Tibial nerve (tissue), 3 donors: ENCODE measurements at regions not wholly inside any gene's neighbourhood (a gene's known extent, or its start where the extent isn't known, plus 50 kb on each side); places are given as distances from the start of the nearest gene placed in this dataset.

Experiments
- CTCF ChIP-seq, 5 experiments: fragments of 200-600 bp in 3 of 5; fragments of 450-650 bp in 2 of 5; sonication (generic) in 3 of 5; IDR thresholded peaks; one replicate each; pipeline ENCODE4 v1.5.1; 2016 to 2019; ENCODE audit warnings: antibody characterized with exemption in 5 of 5, mild to moderate bottlenecking in 3 of 5, moderate library complexity in 2 of 5
- POLR2A ChIP-seq, 2 donors: fragments of 450-650 bp; IDR thresholded peaks; one replicate each; pipeline ENCODE4 v1.6.1; 2017; ENCODE audit warnings: antibody characterized with exemption in 2 of 2, mild to moderate bottlenecking in 2 of 2, moderate library complexity in 2 of 2

DNA sequence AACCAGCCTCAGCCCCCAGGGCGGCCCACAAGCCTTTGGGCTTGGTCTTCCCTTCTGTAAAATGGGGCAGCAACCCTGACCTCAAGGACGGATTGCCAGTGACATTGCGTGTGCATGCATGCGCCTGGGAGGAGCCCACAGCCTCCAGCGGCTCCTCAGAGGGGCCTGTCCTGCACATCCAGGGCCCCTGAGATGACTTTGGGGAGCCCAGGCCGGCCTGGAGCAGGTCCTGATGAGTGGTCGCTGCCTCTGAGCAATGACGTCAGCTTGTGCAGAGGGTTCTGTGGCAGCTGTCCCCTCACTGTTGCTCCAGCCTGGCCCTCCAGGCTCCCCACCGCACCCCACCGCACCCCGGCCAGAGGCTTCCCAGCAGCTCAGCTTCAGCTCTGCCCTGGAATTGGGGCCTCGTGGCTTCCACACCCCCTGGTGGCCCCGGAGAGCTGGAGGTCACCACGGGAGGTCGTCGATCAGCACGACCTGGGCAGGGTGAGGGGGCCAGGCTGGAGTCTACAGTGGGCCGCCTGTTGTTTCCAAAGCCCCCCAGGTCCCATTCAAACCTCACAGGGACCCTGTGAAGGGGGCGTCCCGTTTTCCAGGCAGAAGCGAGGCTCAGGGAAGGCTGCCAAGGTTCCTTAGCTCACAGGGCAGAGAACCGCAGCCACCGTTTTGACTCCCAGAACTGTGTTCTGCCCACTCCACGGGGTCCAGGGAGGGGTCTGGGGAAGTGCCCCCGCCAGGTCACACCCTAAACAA is 341.8 kb downstream of the SEC14L1 start:
- TF ChIP-seq CTCF (IDR thresholded peaks at IDR 0.05) (no peak), POLR2A (IDR thresholded peaks at IDR 0.05) (no peak)
